Astrocyte of the cerebellum (primary cell): ENCODE measurements at regions not wholly inside any gene's neighbourhood (a gene's known extent, or its start where the extent isn't known, plus 50 kb on each side); places are given as distances from the start of the nearest gene placed in this dataset.

Source experiments
- DNase-seq: peaks from one replicate; pipeline ENCODE4 v3.0.0-alpha.2; 2011; ENCODE audit warnings: low read depth
- H3K4me3 ChIP-seq: 2 replicates; pipeline ENCODE4 v1.5.1; 2011; ENCODE audit warnings: mild to moderate bottlenecking, low read depth, low read length, moderate library complexity
- CTCF ChIP-seq: IDR thresholded peaks from 2 replicates; pipeline ENCODE4 v1.5.1; 2012; ENCODE audit warnings: low read length, low read depth, moderate library complexity, mild to moderate bottlenecking; ENCODE audit errors: missing control alignments
- in situ Hi-C: cut with HindIII; loops from 2 replicates; pipeline ENCODE4 v1.10.0; 2017; ENCODE audit warnings: low sequenced_read_pairs

- in situ Hi-C loops = no loop called here
- no peak for TF ChIP-seq CTCF
- no peak for DNase-seq
- H3K4me3 ChIP-seq = no peak overlapping the region
These were observed 1692.1 kb downstream of the EFNB2 start for GRCh38 chr13:104843401-104843800.

- no peak for DNase-seq
- in situ Hi-C loops = no loop called here
- no peak overlapping the region for H3K4me3 ChIP-seq
- TF ChIP-seq CTCF = no peak
These were observed 1694.4 kb downstream of the EFNB2 start for GRCh38 chr13:104841110-104841509.

- TF ChIP-seq CTCF = no peak
- H3K4me3 ChIP-seq = no peak overlapping the region
- no peak for DNase-seq
- in situ Hi-C loops = no loop called here
These were observed 1697.7 kb downstream of the EFNB2 start for GRCh38 chr13:104837756-104838155.

- H3K4me3 ChIP-seq = no peak overlapping the region
- TF ChIP-seq CTCF = no peak
- no peak for DNase-seq
- in situ Hi-C loops = no loop called here
These were observed 1702.2 kb downstream of the EFNB2 start for GRCh38 chr13:104833221-104833620.

- no peak for TF ChIP-seq CTCF
- in situ Hi-C loops = no loop called here
- DNase-seq = no peak
These were observed 1703.2 kb downstream of the EFNB2 start for GRCh38 chr13:104832231-104832630.

GRCh38 chr13:104831831-104832230 lies 1703.6 kb downstream of the EFNB2 start:
- in situ Hi-C loops = no loop called here
- H3K4me3 ChIP-seq = no peak overlapping the region
- TF ChIP-seq CTCF = no peak
- DNase-seq = no peak

More at GRCh38 chr13:104832231-104832630, 1703.2 kb downstream of the EFNB2 start:
- no peak overlapping the region for H3K4me3 ChIP-seq

- H3K4me3 ChIP-seq = no peak overlapping the region
- DNase-seq = no peak
- in situ Hi-C loops = no loop called here
- TF ChIP-seq CTCF = no peak
These were observed 1711.8 kb downstream of the EFNB2 start for GRCh38 chr13:104823709-104824108.
